HepG2 (cell line): ENCODE measurements at regions not wholly inside any gene's neighbourhood (a gene's known extent, or its start where the extent isn't known, plus 50 kb on each side); places are given as distances from the start of the nearest gene placed in this dataset.
A peak's percentile ranks its signal among the peaks of the same experiment; 100 is the strongest.

ENCODE experiments used
- ATAC-seq: fragments of 200-7000 bp; cut with Tn5 transposase; 3 replicates; pipeline ENCODE4 v1.9.1; 2020; ENCODE audit warnings: mild to moderate bottlenecking, moderate library complexity
- BruUV-seq: library from RNA; stranded (reverse); fragments of 400-500 nt; replicated peaks from 2 replicates; lab custom pipeline; 2021; lab: Mats Ljungman, UMichigan
- CTCF ChIA-PET: fragments of 300-600 bp; formaldehyde crosslinking; extraction: SDS; loops from one replicate; lab custom pipeline; 2021; ENCODE audit warnings: low total read pairs, inconsistent platforms, low intra/inter-chr PET ratio; lab: Yijun Ruan, JAX
- POLR2A ChIA-PET: fragments of 350-600 bp; sonication (Branson Sonifier 250); formaldehyde crosslinking; loops from one replicate; lab custom pipeline; 2020; ENCODE audit warnings: antibody characterized with exemption, inconsistent platforms; lab: Yijun Ruan, JAX
- DNase-seq: peaks from one replicate; pipeline ENCODE4 v3.0.0-alpha.2; 2015; ENCODE audit warnings: low spot score
- FAIRE-seq: peaks from 3 replicates; lab custom pipeline; 2011; peaks lifted over from hg19 to GRCh38; lab: Jason Lieb, UNC
- H2AFZ ChIP-seq: one replicate; pipeline ENCODE4 v1.6.1; 2011; ENCODE audit warnings: low read length, inconsistent platforms
- H3K27ac ChIP-seq: fragments of 300-600 bp; 3 replicates; pipeline ENCODE4 v1.8.0; 2011; ENCODE audit warnings: mixed run types, mild to moderate bottlenecking, mixed read lengths, low read length, inconsistent platforms; ENCODE audit not compliant: insufficient read depth; ENCODE audit errors: extremely low read length
- H3K27me3 ChIP-seq, 2 experiments: fragments of 200-600 bp in 1 of 2; 2 replicates in 1 of 2; 3 replicates in 1 of 2; pipeline versions ENCODE4 v1.6.0 to v1.8.0; 2011; ENCODE audit warnings: low read length in 2 of 2, mild to moderate bottlenecking in 2 of 2, moderate library complexity in 2 of 2, inconsistent platforms in 1 of 2; ENCODE audit not compliant: insufficient read depth in 2 of 2, control insufficient read depth in 1 of 2
- H3K36me3 ChIP-seq, 2 experiments: fragments of 200-600 bp in 1 of 2; replicated peaks in 1 of 2; 2 replicates in 1 of 2; 3 replicates in 1 of 2; pipeline versions ENCODE4 v1.5.1 to v1.8.0; 2011; ENCODE audit warnings: low read length in 2 of 2, inconsistent platforms in 1 of 2; ENCODE audit not compliant: insufficient read depth in 2 of 2, control insufficient read depth in 1 of 2
- H3K4me1 ChIP-seq: 2 replicates; pipeline ENCODE4 v1.5.1; 2012; ENCODE audit warnings: low read length, inconsistent platforms; ENCODE audit not compliant: insufficient read depth
- H3K4me2 ChIP-seq: 2 replicates; pipeline ENCODE4 v1.6.0; 2011; ENCODE audit warnings: low read depth, low read length, inconsistent platforms
- H3K4me3 ChIP-seq, 3 experiments: fragments of 200-600 bp in 1 of 3; sonication (generic), shearing (Covaris generic) in 1 of 3; replicated peaks in 1 of 3; 2 replicates each; pipeline ENCODE4 v1.5.1; 2011 to 2016; ENCODE audit warnings: low read length in 3 of 3, inconsistent platforms in 2 of 3, low read depth in 2 of 3, mild to moderate bottlenecking in 2 of 3, control low read depth in 1 of 3, mixed read lengths in 1 of 3; ENCODE audit not compliant: insufficient read depth in 1 of 3
- H3K79me2 ChIP-seq: one replicate; pipeline ENCODE4 v1.6.1; 2011; ENCODE audit warnings: low read length, inconsistent platforms; ENCODE audit not compliant: insufficient read depth
- H3K9ac ChIP-seq: 2 replicates; pipeline ENCODE4 v1.6.0; 2011; ENCODE audit warnings: mild to moderate bottlenecking, low read depth, low read length, inconsistent platforms; ENCODE audit not compliant: insufficient read depth
- H3K9me3 ChIP-seq: 2 replicates; pipeline ENCODE4 v1.5.1; 2012; ENCODE audit warnings: mild to moderate bottlenecking, low read length
- H4K20me1 ChIP-seq: 2 replicates; pipeline ENCODE4 v1.6.0; 2011; ENCODE audit warnings: inconsistent platforms, mild to moderate bottlenecking, low read length, moderate library complexity; ENCODE audit not compliant: insufficient read depth
- CC2D1A ChIP-seq: sonication (generic); formaldehyde crosslinking; IDR thresholded peaks from 2 replicates; pipeline ENCODE4 v1.8.1; 2023; ENCODE audit warnings: mild to moderate bottlenecking, missing genetic modification reagents
- IRF2 ChIP-seq: IDR thresholded peaks from 2 replicates; pipeline ENCODE4 v1.6.1; 2018; ENCODE audit warnings: missing genetic modification reagents, missing compliant biosample characterization
- MAFK ChIP-seq, 2 experiments: IDR thresholded peaks in 1 of 2; conservative IDR thresholded peaks in 1 of 2; 2 replicates each; pipeline ENCODE4 v1.6.1; 2011; ENCODE audit warnings: improper control_type of control experiment in 2 of 2, low read length in 2 of 2
- WGBS: methylation state at CpG from one replicate; pipeline ENCODE4 v1.1.6; 2017; ENCODE audit warnings: low lambda C conversion rate; 5-methylcytosine and 5-hydroxymethylcytosine counted together
- in situ Hi-C: cut with HindIII; loops from 2 replicates; pipeline ENCODE4 v1.10.0; 2017; ENCODE audit warnings: low pct_unique_long_range_greater_than_20kb; ENCODE audit not compliant: extremely low pct_ligation_motif_present
- intact Hi-C: fragments of 100-400 bp; cut with micrococcal nuclease; formaldehyde crosslinking; loops from one replicate; pipeline ENCODE4 v1.10.0; 2022; ENCODE audit not compliant: unreplicated experiment
- TF ChIP-seq, protein P1 (sequence below): sonication (generic); formaldehyde crosslinking; IDR thresholded peaks from 2 replicates; pipeline ENCODE4 v1.4.0; 2020; ENCODE audit warnings: missing genetic modification reagents, borderline replicate concordance
- TF ChIP-seq, protein P2 (sequence below): sonication (generic); formaldehyde crosslinking; IDR thresholded peaks from 2 replicates; pipeline ENCODE4 v1.5.1; 2020; ENCODE audit warnings: mild to moderate bottlenecking, missing genetic modification reagents
- TF ChIP-seq, protein P3 (sequence below): IDR thresholded peaks from 2 replicates; pipeline ENCODE4 v1.6.1; 2018; ENCODE audit warnings: missing genetic modification reagents

DNA sequence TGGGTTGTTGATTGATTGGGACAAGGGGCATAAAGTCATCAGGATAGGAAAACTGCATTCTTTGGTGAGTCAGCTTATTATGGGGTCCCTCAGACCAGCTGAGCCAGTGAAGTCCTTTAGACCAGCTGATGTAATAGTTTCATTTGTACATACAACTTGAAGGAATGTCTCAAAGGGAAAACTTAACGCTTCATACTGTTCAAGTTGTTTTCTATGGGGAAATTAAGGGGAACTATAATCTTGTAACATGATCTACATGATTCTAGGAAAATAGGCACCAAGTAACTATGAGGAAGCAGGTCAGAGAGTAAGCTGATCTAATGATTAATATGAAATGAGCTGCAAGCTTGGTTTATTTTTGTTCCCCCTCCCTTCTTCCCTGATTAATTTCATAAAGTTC lies 175.1 kb upstream of the GRID2 start:
- ATAC-seq (no peak), FAIRE-seq (no peak), DNase-seq (no peak)
- 5% methylated on average over 1 of the region's 1 CpG for WGBS
- BruUV-seq, result no TSS peak
- TF ChIP-seq, protein P1, sequence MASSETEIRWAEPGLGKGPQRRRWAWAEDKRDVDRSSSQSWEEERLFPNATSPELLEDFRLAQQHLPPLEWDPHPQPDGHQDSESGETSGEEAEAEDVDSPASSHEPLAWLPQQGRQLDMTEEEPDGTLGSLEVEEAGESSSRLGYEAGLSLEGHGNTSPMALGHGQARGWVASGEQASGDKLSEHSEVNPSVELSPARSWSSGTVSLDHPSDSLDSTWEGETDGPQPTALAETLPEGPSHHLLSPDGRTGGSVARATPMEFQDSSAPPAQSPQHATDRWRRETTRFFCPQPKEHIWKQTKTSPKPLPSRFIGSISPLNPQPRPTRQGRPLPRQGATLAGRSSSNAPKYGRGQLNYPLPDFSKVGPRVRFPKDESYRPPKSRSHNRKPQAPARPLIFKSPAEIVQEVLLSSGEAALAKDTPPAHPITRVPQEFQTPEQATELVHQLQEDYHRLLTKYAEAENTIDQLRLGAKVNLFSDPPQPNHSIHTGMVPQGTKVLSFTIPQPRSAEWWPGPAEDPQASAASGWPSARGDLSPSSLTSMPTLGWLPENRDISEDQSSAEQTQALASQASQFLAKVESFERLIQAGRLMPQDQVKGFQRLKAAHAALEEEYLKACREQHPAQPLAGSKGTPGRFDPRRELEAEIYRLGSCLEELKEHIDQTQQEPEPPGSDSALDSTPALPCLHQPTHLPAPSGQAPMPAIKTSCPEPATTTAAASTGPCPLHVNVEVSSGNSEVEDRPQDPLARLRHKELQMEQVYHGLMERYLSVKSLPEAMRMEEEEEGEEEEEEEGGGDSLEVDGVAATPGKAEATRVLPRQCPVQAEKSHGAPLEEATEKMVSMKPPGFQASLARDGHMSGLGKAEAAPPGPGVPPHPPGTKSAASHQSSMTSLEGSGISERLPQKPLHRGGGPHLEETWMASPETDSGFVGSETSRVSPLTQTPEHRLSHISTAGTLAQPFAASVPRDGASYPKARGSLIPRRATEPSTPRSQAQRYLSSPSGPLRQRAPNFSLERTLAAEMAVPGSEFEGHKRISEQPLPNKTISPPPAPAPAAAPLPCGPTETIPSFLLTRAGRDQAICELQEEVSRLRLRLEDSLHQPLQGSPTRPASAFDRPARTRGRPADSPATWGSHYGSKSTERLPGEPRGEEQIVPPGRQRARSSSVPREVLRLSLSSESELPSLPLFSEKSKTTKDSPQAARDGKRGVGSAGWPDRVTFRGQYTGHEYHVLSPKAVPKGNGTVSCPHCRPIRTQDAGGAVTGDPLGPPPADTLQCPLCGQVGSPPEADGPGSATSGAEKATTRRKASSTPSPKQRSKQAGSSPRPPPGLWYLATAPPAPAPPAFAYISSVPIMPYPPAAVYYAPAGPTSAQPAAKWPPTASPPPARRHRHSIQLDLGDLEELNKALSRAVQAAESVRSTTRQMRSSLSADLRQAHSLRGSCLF, result no peak
- 0 out of 4 replicates have a peak, but pooled peaks of 1 of the 2 experiments have one; percentile 9 for TF ChIP-seq MAFK (conservative IDR thresholded peaks at IDR 0.05 in 1 of 2, IDR thresholded peaks at IDR 0.05 in 1 of 2; ENCODE audit: low read length in 2 of 2)
- Histone ChIP-seq H3K4me3 (no peak overlapping the region), H3K27me3 (no peaks in the 10 kb centered on the region), H3K36me3 (no peaks in the 10 kb centered on the region), H2AFZ (no peak overlapping the region), H3K79me2 (no peaks in the 10 kb centered on the region), H3K27ac (no peak overlapping the region), H3K4me1 (no peaks in the 10 kb centered on the region), H3K4me2 (no peak overlapping the region), H4K20me1 (no peaks in the 10 kb centered on the region), H3K9me3 (peaks cover 40% of the 10 kb centered on the region), H3K9ac (no peak overlapping the region)
- in situ Hi-C loops, result no loop called here
- ChIA-PET POLR2A (no interaction called here), CTCF (no interaction called here)
- intact Hi-C loops, result no loop called here

DNA sequence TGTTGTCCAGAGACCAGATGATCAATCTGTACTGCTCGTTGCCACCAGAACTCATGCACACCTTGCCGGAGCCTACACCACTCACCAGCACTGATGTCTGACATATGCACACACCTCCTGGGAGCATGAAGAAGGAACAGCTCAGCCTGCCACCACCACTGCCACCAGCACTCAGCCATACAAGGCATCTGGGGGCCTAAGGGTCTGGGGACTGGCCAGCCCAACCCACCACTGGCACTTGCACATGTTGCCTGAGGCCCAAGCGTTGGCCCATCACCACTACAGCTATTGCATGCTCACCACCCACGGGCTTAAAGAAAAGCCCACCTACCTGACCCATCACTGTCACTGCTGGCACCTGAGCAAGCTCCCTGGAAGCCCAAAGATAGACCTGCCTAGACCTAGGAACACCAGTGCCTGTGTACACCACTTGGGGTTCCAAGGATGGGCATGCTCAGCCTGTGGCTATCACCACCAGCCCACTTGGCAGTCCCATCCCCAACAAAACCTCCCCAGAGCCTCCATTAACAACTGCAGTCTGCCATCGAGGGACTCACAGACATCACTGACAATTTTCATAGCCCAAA lies 174.3 kb upstream of the GRID2 start:
- 0% methylated on average over 1 of the region's 5 CpGs for WGBS
- H3K9me3 ChIP-seq, result peaks cover 40% of the 10 kb centered on the region
- no peak for DNase-seq
- no peak for FAIRE-seq
- H3K4me2 ChIP-seq, result no peak overlapping the region
- H3K36me3 ChIP-seq, result no peaks in the 10 kb centered on the region
- H3K27me3 ChIP-seq, result no peaks in the 10 kb centered on the region
- H3K4me3 ChIP-seq, result no peak overlapping the region
- BruUV-seq, result no TSS peak
- H3K27ac ChIP-seq, result no peak overlapping the region
- in situ Hi-C loops (no loop called here), intact Hi-C loops (no loop called here)
- H3K4me1 ChIP-seq, result no peaks in the 10 kb centered on the region
- no peaks in the 10 kb centered on the region for H4K20me1 ChIP-seq
- POLR2A ChIA-PET, result no interaction called here
- no peak overlapping the region for H2AFZ ChIP-seq
- ATAC-seq, result no peak
- CTCF ChIA-PET, result no interaction called here
- no peak overlapping the region for H3K9ac ChIP-seq
- no peaks in the 10 kb centered on the region for H3K79me2 ChIP-seq
- no peak for TF ChIP-seq IRF2 (CRISPR knock-in tag)
- TF ChIP-seq CC2D1A (CRISPR knock-in tag), result no peak
- TF ChIP-seq, protein P2, sequence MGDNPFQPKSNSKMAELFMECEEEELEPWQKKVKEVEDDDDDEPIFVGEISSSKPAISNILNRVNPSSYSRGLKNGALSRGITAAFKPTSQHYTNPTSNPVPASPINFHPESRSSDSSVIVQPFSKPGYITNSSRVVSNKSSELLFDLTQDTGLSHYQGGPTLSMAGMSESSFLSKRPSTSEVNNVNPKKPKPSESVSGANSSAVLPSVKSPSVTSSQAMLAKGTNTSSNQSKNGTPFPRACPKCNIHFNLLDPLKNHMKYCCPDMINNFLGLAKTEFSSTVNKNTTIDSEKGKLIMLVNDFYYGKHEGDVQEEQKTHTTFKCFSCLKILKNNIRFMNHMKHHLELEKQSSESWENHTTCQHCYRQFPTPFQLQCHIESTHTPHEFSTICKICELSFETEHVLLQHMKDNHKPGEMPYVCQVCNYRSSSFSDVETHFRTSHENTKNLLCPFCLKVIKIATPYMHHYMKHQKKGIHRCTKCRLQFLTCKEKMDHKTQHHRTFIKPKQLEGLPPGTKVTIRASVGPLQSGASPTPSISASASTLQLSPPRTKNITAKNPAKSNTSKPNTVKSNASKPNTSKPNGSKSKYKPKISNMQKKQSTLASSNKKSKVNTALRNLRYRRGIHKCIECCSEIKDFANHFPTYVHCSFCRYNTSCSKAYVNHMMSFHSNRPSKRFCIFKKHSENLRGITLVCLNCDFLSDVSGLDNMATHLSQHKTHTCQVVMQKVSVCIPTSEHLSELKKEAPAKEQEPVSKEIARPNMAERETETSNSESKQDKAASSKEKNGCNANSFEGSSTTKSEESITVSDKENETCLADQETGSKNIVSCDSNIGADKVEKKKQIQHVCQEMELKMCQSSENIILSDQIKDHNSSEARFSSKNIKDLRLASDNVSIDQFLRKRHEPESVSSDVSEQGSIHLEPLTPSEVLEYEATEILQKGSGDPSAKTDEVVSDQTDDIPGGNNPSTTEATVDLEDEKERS (CRISPR knock-in tag), result no peak
- TF ChIP-seq, protein P3, sequence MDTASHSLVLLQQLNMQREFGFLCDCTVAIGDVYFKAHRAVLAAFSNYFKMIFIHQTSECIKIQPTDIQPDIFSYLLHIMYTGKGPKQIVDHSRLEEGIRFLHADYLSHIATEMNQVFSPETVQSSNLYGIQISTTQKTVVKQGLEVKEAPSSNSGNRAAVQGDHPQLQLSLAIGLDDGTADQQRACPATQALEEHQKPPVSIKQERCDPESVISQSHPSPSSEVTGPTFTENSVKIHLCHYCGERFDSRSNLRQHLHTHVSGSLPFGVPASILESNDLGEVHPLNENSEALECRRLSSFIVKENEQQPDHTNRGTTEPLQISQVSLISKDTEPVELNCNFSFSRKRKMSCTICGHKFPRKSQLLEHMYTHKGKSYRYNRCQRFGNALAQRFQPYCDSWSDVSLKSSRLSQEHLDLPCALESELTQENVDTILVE (CRISPR knock-in tag), result no peak
